Adrenal gland (tissue), 5 donors: ENCODE measurements at regions not wholly inside any gene's neighbourhood (a gene's known extent, or its start where the extent isn't known, plus 50 kb on each side); places are given as distances from the start of the nearest gene placed in this dataset.

Experiments used
- CTCF ChIP-seq, 6 experiments: fragments of 450-650 bp in 4 of 6; fragments of 200-600 bp in 2 of 6; sonication (generic) in 1 of 6; IDR thresholded peaks; 1 replicate in 5 of 6; 2 replicates in 1 of 6; pipeline versions ENCODE4 v1.5.1 to v1.8.0; 2016 to 2021; ENCODE audit warnings: antibody characterized with exemption in 6 of 6, mild to moderate bottlenecking in 2 of 6, moderate library complexity in 1 of 6
- POLR2A ChIP-seq, 2 donors: fragments of 450-650 bp; IDR thresholded peaks; one replicate each; pipeline ENCODE4 v1.6.1; 2017; ENCODE audit warnings: antibody characterized with exemption in 2 of 2, mild to moderate bottlenecking in 2 of 2, moderate library complexity in 1 of 2
- donor health status: DM: no; HTN: no; CAD: no.

- TF ChIP-seq CTCF (IDR thresholded peaks at IDR 0.05) (no peak), POLR2A (IDR thresholded peaks at IDR 0.05) (no peak)
Observed at GRCh38 chr7:108863227-108863848, 293.7 kb downstream of the DNAJB9 start.
